ENCODE measurements at regions not wholly inside any gene's neighbourhood (a gene's known extent, or its start where the extent isn't known, plus 50 kb on each side); places are given as distances from the start of the nearest gene placed in this dataset.

DNA sequence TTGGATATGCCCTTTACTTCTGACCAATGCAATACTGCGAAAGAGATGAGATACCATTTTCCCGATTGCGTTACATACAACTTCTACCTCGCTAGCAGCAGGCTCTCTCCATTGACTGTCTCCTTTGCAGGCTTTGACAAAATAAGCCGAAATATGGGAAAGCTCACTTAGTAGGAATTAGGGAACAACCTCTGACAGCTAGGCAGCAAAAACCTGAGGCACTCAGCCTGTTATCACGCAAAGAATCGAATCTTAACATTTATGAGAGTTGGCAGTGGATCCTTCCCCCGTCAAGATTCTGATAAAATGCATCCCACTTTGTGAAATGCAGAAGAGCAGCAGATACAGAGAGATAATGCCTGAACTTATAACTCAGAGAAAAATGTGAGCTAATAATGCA, 1379.5 kb upstream of the PCDH9 start:
- DNase-seq (ENCODE audit: low read depth) = no peak
- TF ChIP-seq, protein P1, sequence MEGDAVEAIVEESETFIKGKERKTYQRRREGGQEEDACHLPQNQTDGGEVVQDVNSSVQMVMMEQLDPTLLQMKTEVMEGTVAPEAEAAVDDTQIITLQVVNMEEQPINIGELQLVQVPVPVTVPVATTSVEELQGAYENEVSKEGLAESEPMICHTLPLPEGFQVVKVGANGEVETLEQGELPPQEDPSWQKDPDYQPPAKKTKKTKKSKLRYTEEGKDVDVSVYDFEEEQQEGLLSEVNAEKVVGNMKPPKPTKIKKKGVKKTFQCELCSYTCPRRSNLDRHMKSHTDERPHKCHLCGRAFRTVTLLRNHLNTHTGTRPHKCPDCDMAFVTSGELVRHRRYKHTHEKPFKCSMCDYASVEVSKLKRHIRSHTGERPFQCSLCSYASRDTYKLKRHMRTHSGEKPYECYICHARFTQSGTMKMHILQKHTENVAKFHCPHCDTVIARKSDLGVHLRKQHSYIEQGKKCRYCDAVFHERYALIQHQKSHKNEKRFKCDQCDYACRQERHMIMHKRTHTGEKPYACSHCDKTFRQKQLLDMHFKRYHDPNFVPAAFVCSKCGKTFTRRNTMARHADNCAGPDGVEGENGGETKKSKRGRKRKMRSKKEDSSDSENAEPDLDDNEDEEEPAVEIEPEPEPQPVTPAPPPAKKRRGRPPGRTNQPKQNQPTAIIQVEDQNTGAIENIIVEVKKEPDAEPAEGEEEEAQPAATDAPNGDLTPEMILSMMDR (IDR thresholded peaks at IDR 0.05; ENCODE audit: low read depth, low read length, missing control alignments) = no peak
- no peak overlapping the region for H3K4me3 ChIP-seq (ENCODE audit: low read depth, low read length)

DNA sequence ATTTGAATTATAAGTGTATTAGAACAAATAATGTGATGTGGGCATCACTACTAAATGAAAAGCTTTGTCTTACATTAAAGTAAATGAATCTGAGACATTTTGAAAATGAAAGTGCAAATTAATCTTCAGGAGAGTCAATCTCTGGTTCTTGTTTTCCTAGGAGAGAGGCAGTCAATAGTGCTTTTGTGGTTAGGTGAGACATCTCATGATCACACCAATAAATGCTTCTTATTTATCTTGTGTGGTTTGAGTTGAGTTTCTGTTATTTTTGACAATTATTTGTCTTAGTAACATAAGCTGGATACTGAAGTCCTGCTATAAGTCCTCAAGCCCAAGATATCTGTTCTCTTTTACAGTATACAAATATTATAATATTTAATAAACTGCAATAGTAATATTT, 1378.0 kb upstream of the PCDH9 start:
- no peak for DNase-seq (ENCODE audit: low read depth)

DNA sequence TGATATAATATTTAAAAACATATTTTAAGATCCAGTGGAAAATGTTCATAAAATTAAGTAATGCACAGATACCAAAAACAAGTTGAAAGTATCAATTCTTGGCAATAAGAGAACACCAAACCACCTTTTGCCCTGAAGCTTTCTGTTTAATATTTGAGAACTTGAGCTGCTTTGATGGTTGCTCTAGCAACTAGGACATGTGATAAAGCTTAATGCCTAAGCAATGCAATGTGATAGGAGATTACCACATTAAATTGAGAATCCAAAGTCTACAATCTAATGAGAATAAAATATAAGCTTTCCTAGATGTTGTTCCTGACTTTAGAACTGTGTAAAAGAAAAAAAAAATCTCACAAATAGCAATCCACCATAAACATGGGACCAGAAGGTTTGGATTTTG, 1367.5 kb upstream of the PCDH9 start:
- no peak overlapping the region for H3K4me3 ChIP-seq (ENCODE audit: low read depth, low read length)
- no peak for DNase-seq (ENCODE audit: low read depth)
- TF ChIP-seq, protein P1 (IDR thresholded peaks at IDR 0.05; ENCODE audit: low read depth, low read length, missing control alignments) = no peak

More for the DNA sequence above, 1378.0 kb upstream of the PCDH9 start:
- no peak overlapping the region for H3K4me3 ChIP-seq (ENCODE audit: low read depth, low read length)
- TF ChIP-seq, protein P1 (IDR thresholded peaks at IDR 0.05; ENCODE audit: low read depth, low read length, missing control alignments) = no peak

DNA sequence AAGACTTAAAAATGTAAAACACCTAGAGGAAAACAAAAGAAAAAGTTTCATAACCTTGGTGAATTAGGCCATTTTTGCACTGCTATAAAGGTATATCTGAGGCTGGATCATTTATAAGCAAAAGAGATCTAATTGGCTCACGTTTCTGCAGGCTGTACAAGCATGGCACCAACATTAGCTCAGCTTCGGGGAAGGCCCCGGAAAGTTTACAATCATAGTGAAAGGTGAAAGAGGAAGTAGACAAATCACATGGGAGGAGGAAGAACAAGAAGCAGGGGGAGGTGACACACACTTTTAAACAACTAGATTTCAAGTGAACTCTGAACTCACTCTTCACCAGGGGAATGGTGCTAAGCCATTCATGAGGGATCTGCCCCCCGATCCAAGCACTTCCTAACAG, 1358.5 kb upstream of the PCDH9 start:
- TF ChIP-seq, protein P1 (IDR thresholded peaks at IDR 0.05; ENCODE audit: low read depth, low read length, missing control alignments) = no peak
- DNase-seq (ENCODE audit: low read depth) = peak; percentile 16
- no peak overlapping the region for H3K4me3 ChIP-seq (ENCODE audit: low read depth, low read length)

DNA sequence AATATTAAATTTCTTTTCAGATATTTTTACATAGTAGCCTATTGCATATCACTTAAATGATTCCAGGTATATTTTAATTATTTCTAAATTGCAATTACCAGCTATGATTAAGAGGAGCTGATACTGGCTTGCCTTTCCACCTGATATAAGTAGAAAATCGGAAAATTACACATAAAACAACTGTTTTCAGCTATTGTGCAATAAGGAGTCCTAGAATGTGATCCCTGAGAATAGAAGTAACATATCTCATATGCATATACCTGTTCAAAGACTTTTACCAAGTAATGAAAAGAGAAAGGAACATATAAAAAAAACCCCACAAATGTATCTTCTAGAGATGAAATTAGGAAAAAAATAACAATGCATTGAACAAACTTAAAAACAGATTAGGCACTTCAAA, 1354.6 kb upstream of the PCDH9 start:
- no peak for DNase-seq (ENCODE audit: low read depth)
- no peak overlapping the region for H3K4me3 ChIP-seq (ENCODE audit: low read depth, low read length)
- TF ChIP-seq, protein P1 (IDR thresholded peaks at IDR 0.05; ENCODE audit: low read depth, low read length, missing control alignments) = no peak

DNA sequence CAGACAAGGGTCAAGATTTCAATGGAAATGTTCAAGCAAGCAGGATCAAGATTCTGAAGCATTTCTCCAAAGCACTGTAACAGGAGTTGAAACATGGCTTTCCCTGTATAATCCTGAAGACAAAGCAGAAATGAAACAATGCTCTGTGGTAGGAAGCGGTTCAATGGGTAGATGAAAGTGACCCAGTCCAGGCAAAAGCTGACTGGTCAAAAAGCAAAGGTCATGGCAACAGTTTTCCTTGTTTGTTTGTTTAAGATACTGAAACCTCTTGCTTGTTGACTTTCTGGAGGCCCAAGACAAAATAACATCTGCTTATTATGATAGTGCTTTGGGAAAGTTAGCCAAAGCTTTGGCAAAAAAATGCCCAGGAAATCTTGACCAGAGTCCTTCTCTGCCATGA, 1343.9 kb upstream of the PCDH9 start:
- DNase-seq (ENCODE audit: low read depth) = no peak
- TF ChIP-seq, protein P1 (IDR thresholded peaks at IDR 0.05; ENCODE audit: low read depth, low read length, missing control alignments) = no peak
- no peak overlapping the region for H3K4me3 ChIP-seq (ENCODE audit: low read depth, low read length)

DNA sequence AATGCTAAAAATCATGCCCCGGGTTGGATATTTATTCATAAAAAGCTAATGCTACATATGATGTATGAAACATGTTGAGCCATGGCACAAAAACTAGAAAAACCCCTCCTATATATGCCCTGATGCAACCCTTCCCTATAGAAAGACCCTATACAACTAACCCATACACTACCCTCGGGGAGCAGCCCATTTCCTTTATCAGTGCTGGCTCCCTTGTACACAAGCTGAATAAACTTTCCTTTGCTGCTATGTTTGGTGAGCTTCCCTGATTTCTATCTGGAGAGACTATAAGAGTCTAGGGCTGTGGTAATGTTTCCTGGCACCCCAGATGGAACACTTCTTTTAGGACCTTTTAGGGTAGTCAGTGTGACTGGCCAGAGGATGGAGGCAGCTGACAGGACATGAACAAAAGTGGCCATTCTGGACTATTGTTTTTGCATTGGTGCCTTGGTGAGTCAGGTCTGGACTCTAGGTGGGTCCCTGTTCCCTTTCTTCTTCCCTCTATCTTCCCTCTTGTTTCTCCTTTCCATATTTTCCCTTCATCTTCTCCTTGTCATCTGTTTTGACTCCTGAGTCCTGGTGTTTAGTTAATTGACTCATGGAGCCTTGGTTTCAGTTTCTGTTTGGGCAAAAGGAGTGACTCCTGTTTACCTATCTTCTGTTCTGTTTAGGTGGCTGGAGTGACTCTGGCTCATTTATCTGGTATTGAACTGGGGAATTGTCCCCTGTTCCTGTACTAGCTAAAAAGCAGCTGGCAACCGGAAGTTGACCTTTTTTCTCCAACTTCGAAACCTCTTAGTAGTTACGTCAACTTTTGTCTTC, 1321.8 kb upstream of the PCDH9 start:
- no peak overlapping the region for H3K4me3 ChIP-seq (ENCODE audit: low read depth, low read length)
- TF ChIP-seq, protein P1 (IDR thresholded peaks at IDR 0.05; ENCODE audit: low read depth, low read length, missing control alignments) = no peak
- DNase-seq (ENCODE audit: low read depth) = no peak

All from GM12864 (cell line).